GM12878 (cell line): ENCODE measurements at regions not wholly inside any gene's neighbourhood (a gene's known extent, or its start where the extent isn't known, plus 50 kb on each side); places are given as distances from the start of the nearest gene placed in this dataset.

Source experiments
- ATAC-seq: fragments of 200-7000 bp; cut with Tn5 transposase; 3 replicates; pipeline ENCODE4 v1.9.1; 2020; ENCODE audit warnings: mild to moderate bottlenecking, moderate library complexity
- BruUV-seq: library from RNA; stranded (reverse); fragments of 400-500 nt; replicated peaks from 2 replicates; lab custom pipeline; 2021; lab: Mats Ljungman, UMichigan
- CTCF ChIA-PET: fragments of 300-600 bp; sonication (Branson Sonifier 250); formaldehyde crosslinking; extraction: SDS; loops from one replicate; lab custom pipeline; 2021; ENCODE audit warnings: inconsistent platforms; lab: Yijun Ruan, JAX
- POLR2A ChIA-PET: fragments of 350-600 bp; formaldehyde crosslinking; extraction: SDS; loops from one replicate; lab custom pipeline; 2021; ENCODE audit warnings: inconsistent platforms; lab: Charles Lee
- RAD21 ChIA-PET: fragments of 300-600 bp; sonication (Branson Sonifier 250); formaldehyde crosslinking; loops from one replicate; lab custom pipeline; 2023; ENCODE audit warnings: antibody characterized with exemption; ENCODE audit not compliant: unreplicated experiment; lab: Charles Lee
- SMC1A ChIA-PET: fragments of 300-600 bp; sonication (Branson Sonifier 250); formaldehyde crosslinking; loops from one replicate; lab custom pipeline; 2023; ENCODE audit not compliant: unreplicated experiment, uncharacterized antibody; lab: Charles Lee
- DNase-seq: peaks from one replicate; pipeline ENCODE4 v3.0.0-alpha.2; 2011; ENCODE audit warnings: low read depth, low spot score
- FAIRE-seq: peaks from 3 replicates; lab custom pipeline; 2011; peaks lifted over from hg19 to GRCh38; lab: Jason Lieb, UNC
- H2AFZ ChIP-seq: 2 replicates; pipeline ENCODE4 v1.6.0; 2011; ENCODE audit warnings: low read depth, low read length, control low read depth; ENCODE audit not compliant: control insufficient read depth
- H3K27ac ChIP-seq: 2 replicates; pipeline ENCODE4 v1.5.1; 2011; ENCODE audit warnings: control low read depth; ENCODE audit not compliant: control insufficient read depth, insufficient read depth
- H3K27me3 ChIP-seq, 2 experiments: replicated peaks in 1 of 2; 2 replicates each; pipeline versions ENCODE4 v1.6.0 to v1.6.1; 2011; ENCODE audit warnings: low read length in 1 of 2; ENCODE audit not compliant: control insufficient read depth in 2 of 2, insufficient read depth in 2 of 2
- H3K36me3 ChIP-seq, 2 experiments: 2 replicates each; pipeline ENCODE4 v1.5.1; 2011; ENCODE audit warnings: low read length in 1 of 2; ENCODE audit not compliant: control insufficient read depth in 2 of 2, insufficient read depth in 2 of 2
- H3K4me1 ChIP-seq: 2 replicates; pipeline ENCODE4 v1.6.1; 2011; ENCODE audit warnings: mild to moderate bottlenecking, low read length, moderate library complexity, mixed read lengths; ENCODE audit not compliant: control insufficient read depth, insufficient read depth
- H3K4me2 ChIP-seq: 2 replicates; pipeline ENCODE4 v1.6.0; 2011; ENCODE audit warnings: control low read depth; ENCODE audit not compliant: control insufficient read depth, insufficient read depth
- H3K4me3 ChIP-seq: fragments of 200-600 bp; sonication (generic); 2 replicates; pipeline ENCODE4 v1.5.1; 2016
- H3K79me2 ChIP-seq: 2 replicates; pipeline ENCODE4 v1.6.0; 2011; ENCODE audit warnings: low read length; ENCODE audit not compliant: control insufficient read depth, insufficient read depth
- H3K9ac ChIP-seq: 2 replicates; pipeline ENCODE4 v1.8.0; 2011; ENCODE audit warnings: low read length, control low read depth, mixed read lengths; ENCODE audit not compliant: control insufficient read depth, insufficient read depth
- H3K9me3 ChIP-seq: replicated peaks from 3 replicates; pipeline ENCODE4 v1.5.1; 2011; ENCODE audit warnings: mild to moderate bottlenecking, low read length; ENCODE audit not compliant: control insufficient read depth, insufficient read depth
- H4K20me1 ChIP-seq: 2 replicates; pipeline ENCODE4 v1.6.0; 2011; ENCODE audit not compliant: control insufficient read depth, insufficient read depth
- ATF2 ChIP-seq: IDR thresholded peaks from 2 replicates; pipeline ENCODE4 v1.6.1; 2012; ENCODE audit warnings: low read length, inconsistent platforms
- CEBPB ChIP-seq, 2 experiments: fragments of 150-350 bp in 1 of 2; IDR thresholded peaks; 2 replicates each; pipeline ENCODE4 v1.6.1; 2012 to 2014; ENCODE audit warnings: low read depth in 2 of 2, low read length in 2 of 2, borderline replicate concordance in 1 of 2, inconsistent platforms in 1 of 2
- CHD1 ChIP-seq: IDR thresholded peaks from 2 replicates; pipeline ENCODE4 v1.6.1; 2012; ENCODE audit warnings: low read depth, low read length, improper control_type of control experiment
- PKNOX1 ChIP-seq: fragments of 450-650 bp; IDR thresholded peaks from 2 replicates; pipeline ENCODE4 v1.6.1; 2016; ENCODE audit warnings: mild to moderate bottlenecking
- SMC3 ChIP-seq: IDR thresholded peaks from 2 replicates; pipeline ENCODE4 v1.6.1; 2011; ENCODE audit warnings: low read length, improper control_type of control experiment, borderline replicate concordance
- SREBF2 ChIP-seq: IDR thresholded peaks from 2 replicates; pipeline ENCODE4 v1.6.1; 2012; ENCODE audit warnings: mild to moderate bottlenecking, low read length
- in situ Hi-C: fragments of 300-500 bp; cut with MboI; formaldehyde crosslinking; loops from 9 replicates; pipeline ENCODE4 v1.14.3; 2018; ENCODE audit warnings: mixed read lengths
- intact Hi-C: fragments of 100-400 bp; cut with micrococcal nuclease; formaldehyde crosslinking; loops from one replicate; pipeline ENCODE4 v1.14.2; 2022; ENCODE audit not compliant: unreplicated experiment

GRCh38 chr13:107649079-107649478, 566.3 kb downstream of the LIG4 start:
- Histone ChIP-seq H3K9ac (no peak overlapping the region), H4K20me1 (no peaks in the 10 kb centered on the region), H3K36me3 (no peaks in the 10 kb centered on the region), H3K79me2 (no peaks in the 10 kb centered on the region), H3K4me2 (no peak overlapping the region), H2AFZ (no peak overlapping the region), H3K4me3 (no peak overlapping the region), H3K9me3 (no peaks in the 10 kb centered on the region), H3K4me1 (no peaks in the 10 kb centered on the region), H3K27me3 (no peaks in the 10 kb centered on the region), H3K27ac (no peak overlapping the region)
- CTCF ChIA-PET: interaction anchor here (0.9 to 2.8 kb wide), 11 partner anchors 9 to 440 kb away, joined by 3 to 21 read pairs (median 8); no protein-coding TSS in a partner anchor
- FAIRE-seq (no peak), DNase-seq (no peak), ATAC-seq (no peak)
- RAD21 ChIA-PET: interaction anchor here (0.5 kb wide), 1 partner anchor 84 kb away, joined by 5 read pairs; no protein-coding TSS in a partner anchor
- BruUV-seq: no TSS peak
- TF ChIP-seq SREBF2: no peak
- TF ChIP-seq ATF2: no peak
- no peak for TF ChIP-seq CHD1
- TF ChIP-seq PKNOX1: no peak
- TF ChIP-seq CEBPB (IDR thresholded peaks at IDR 0.05; ENCODE audit: borderline replicate concordance in 1 of 2, low read depth in 2 of 2, low read length in 2 of 2): no peak
- no peak for TF ChIP-seq SMC3
- SMC1A ChIA-PET: interaction anchor here (2.4 kb wide), 1 partner anchor 437 kb away, joined by 16 read pairs; no protein-coding TSS in a partner anchor
- intact Hi-C loops: no loop called here
- POLR2A ChIA-PET: no interaction called here
- in situ Hi-C loops: no loop called here
